HG03025 (cell line): ENCODE measurements at regions not wholly inside any gene's neighbourhood (a gene's known extent, or its start where the extent isn't known, plus 50 kb on each side); places are given as distances from the start of the nearest gene placed in this dataset.
"Not testable (repeated sequence)": the region's sequence is repeated elsewhere in the genome, so short reads cannot be mapped to it uniquely, and the experiment has no call there.

Experiments
- ATAC-seq: cut with Tn5 transposase; IDR thresholded peaks from one replicate; pipeline ENCODE4 v1.9.1; 2021; ENCODE audit warnings: mild to moderate bottlenecking, moderate library complexity; ENCODE audit not compliant: unreplicated experiment, low FRiP score

GRCh38 chr5:167857321-167857720 lies 434.1 kb upstream of the WWC1 start:
- ATAC-seq = no peak

- ATAC-seq = not testable (repeated sequence)
Measured at GRCh38 chr5:167858186-167858855, 433.1 kb upstream of the WWC1 start.

GRCh38 chr5:167861129-167861927 lies 430.1 kb upstream of the WWC1 start:
- ATAC-seq = no peak

GRCh38 chr5:167861928-167862426 lies 429.5 kb upstream of the WWC1 start:
- ATAC-seq = no peak

GRCh38 chr5:167863883-167864282 lies 427.6 kb upstream of the WWC1 start:
- ATAC-seq = no peak

- no peak for ATAC-seq
Measured at GRCh38 chr5:167864801-167865200, 426.6 kb upstream of the WWC1 start.

- no peak for ATAC-seq
Measured at GRCh38 chr5:167866797-167867196, 424.6 kb upstream of the WWC1 start.

- no peak for ATAC-seq
Measured at GRCh38 chr5:167867281-167867680, 424.2 kb upstream of the WWC1 start.

GRCh38 chr5:167869125-167869524 lies 422.3 kb upstream of the WWC1 start:
- no peak for ATAC-seq

- ATAC-seq = no peak
Measured at GRCh38 chr5:167870055-167870454, 421.4 kb upstream of the WWC1 start.

GRCh38 chr5:167871091-167871490 lies 420.4 kb upstream of the WWC1 start:
- ATAC-seq = no peak

- no peak for ATAC-seq
Measured at GRCh38 chr5:167872791-167873190, 418.7 kb upstream of the WWC1 start.

- no peak for ATAC-seq
Measured at GRCh38 chr5:167877114-167877722, 414.2 kb upstream of the WWC1 start.

GRCh38 chr5:167877924-167878323 lies 413.5 kb upstream of the WWC1 start:
- no peak for ATAC-seq

GRCh38 chr5:167880420-167880819 lies 411.0 kb upstream of the WWC1 start:
- ATAC-seq = no peak

GRCh38 chr5:167881041-167881440 lies 410.4 kb upstream of the WWC1 start:
- ATAC-seq = no peak

GRCh38 chr5:167886196-167886595 lies 405.2 kb upstream of the WWC1 start:
- ATAC-seq = no peak

GRCh38 chr5:167888393-167888792 lies 403.1 kb upstream of the WWC1 start:
- ATAC-seq = no peak

GRCh38 chr5:167889276-167889675 lies 402.2 kb upstream of the WWC1 start:
- ATAC-seq = no peak

- ATAC-seq = no peak
Measured at GRCh38 chr5:167892352-167893115, 398.9 kb upstream of the WWC1 start.

- no peak for ATAC-seq
Measured at GRCh38 chr5:167893271-167893670, 398.2 kb upstream of the WWC1 start.
